ENCODE measurements at regions not wholly inside any gene's neighbourhood (a gene's known extent, or its start where the extent isn't known, plus 50 kb on each side); places are given as distances from the start of the nearest gene placed in this dataset.

DNA sequence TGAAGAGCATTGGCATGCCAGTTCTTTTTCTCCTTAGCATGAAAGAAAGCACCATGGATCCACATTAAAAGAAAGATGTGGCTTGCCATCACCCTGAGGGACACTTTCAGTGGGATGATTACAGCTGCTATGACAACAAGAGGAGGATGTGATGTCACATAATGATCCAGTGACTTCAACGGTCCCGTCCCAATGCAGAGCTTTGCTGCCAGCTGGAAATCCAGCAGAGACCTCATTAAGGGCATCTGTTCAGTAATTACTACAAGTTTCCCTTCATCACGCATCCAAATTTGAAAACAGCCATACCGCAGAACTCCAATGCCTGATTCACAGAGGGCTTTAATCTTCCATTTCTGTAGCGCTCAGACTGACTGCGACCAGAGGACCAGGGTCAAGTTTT, 206.6 kb downstream of the LSM5 start:
- no peak for DNase-seq (ENCODE audit: low read depth, low spot score)
- Histone ChIP-seq H3K4me3 (ENCODE audit: low read depth, low read length) (no peak overlapping the region), H3K27ac (ENCODE audit: low read depth, low read length) (no peak overlapping the region), H3K27me3 (ENCODE audit: control insufficient read depth, insufficient read depth, low read length) (no peaks in the 10 kb centered on the region), H3K9me3 (ENCODE audit: control insufficient read depth, insufficient read depth, low read length) (no peaks in the 10 kb centered on the region; the same call in none of the 2 replicates)
- TF ChIP-seq, protein P1, sequence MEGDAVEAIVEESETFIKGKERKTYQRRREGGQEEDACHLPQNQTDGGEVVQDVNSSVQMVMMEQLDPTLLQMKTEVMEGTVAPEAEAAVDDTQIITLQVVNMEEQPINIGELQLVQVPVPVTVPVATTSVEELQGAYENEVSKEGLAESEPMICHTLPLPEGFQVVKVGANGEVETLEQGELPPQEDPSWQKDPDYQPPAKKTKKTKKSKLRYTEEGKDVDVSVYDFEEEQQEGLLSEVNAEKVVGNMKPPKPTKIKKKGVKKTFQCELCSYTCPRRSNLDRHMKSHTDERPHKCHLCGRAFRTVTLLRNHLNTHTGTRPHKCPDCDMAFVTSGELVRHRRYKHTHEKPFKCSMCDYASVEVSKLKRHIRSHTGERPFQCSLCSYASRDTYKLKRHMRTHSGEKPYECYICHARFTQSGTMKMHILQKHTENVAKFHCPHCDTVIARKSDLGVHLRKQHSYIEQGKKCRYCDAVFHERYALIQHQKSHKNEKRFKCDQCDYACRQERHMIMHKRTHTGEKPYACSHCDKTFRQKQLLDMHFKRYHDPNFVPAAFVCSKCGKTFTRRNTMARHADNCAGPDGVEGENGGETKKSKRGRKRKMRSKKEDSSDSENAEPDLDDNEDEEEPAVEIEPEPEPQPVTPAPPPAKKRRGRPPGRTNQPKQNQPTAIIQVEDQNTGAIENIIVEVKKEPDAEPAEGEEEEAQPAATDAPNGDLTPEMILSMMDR (IDR thresholded peaks at IDR 0.05; ENCODE audit: low read depth, low read length): no peak
- POLR2A ChIA-PET: no interaction called here
- CTCF ChIA-PET: no interaction called here

DNA sequence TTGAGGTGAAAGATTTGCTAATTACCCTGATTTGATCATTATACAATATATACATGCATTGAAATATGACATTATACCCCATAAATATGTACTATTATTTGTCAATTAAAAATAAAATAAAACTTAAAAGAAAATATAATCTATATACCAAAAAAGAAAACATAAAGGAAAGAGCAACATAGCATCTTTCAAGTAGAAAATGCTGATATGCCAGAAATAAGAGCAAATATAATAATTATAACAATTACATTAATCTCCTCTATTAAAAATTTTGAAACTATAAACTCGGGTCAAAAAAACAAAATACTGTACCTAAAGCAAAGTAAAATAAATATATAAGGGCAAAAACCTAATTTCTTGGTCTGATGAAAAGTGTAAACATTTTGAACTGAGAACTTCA, 209.3 kb upstream of the PDE1C start:
- H3K27me3 ChIP-seq (ENCODE audit: control insufficient read depth, insufficient read depth, low read length): no peaks in the 10 kb centered on the region
- TF ChIP-seq, protein P1 (IDR thresholded peaks at IDR 0.05; ENCODE audit: low read depth, low read length): no peak
- POLR2A ChIA-PET: no interaction called here
- DNase-seq (ENCODE audit: low read depth, low spot score): no peak
- no peaks in the 10 kb centered on the region; the same call in 1 of the 2 replicates for H3K9me3 ChIP-seq (ENCODE audit: control insufficient read depth, insufficient read depth, low read length)
- CTCF ChIA-PET: no interaction called here
- H3K4me3 ChIP-seq (ENCODE audit: low read depth, low read length): no peak overlapping the region
- H3K27ac ChIP-seq (ENCODE audit: low read depth, low read length): no peak overlapping the region

DNA sequence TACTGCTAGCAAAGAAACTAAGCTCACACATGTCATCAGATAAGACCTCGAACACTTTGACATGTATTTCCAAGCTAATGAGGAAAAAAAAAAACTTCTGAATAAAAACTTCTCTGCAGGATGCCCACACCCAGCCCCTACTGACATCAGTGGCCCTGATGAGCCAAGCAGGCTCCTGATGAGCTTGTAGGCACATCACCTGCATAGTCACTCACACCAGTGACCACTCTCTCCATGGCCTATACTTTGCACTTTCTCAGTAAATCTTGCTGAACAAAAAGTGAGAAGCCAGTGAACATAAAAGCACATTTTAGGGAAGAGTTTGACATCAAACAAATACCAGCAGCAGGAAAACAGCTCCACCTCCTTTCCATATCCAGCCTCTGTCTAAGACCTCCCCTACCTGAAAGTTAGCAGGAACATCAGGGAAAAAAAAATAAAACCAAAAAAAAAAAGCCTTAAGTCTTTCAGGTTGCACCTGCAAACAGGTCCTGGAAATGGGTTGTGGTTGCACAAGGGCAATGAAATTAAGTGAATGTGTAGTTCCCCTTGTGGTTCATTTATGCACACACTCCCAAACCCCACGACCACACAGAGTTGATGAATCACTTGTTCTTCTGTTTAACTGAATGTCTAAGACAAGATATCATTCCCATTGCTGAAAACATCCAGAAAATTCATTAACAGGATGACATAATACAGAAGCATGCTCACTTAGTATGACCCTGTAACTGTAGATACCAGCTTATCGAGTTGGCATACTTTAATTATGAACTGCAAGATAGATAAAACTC, 205.2 kb upstream of the PDE1C start:
- Histone ChIP-seq H3K27ac (ENCODE audit: low read depth, low read length) (no peak overlapping the region), H3K9me3 (ENCODE audit: control insufficient read depth, insufficient read depth, low read length) (peaks cover 2% of the 10 kb centered on the region; the same call in 1 of the 2 replicates), H3K4me3 (ENCODE audit: low read depth, low read length) (no peak overlapping the region), H3K27me3 (ENCODE audit: control insufficient read depth, insufficient read depth, low read length) (no peaks in the 10 kb centered on the region)
- TF ChIP-seq, protein P1 (IDR thresholded peaks at IDR 0.05; ENCODE audit: low read depth, low read length): no peak
- ChIA-PET POLR2A (no interaction called here), CTCF (no interaction called here)
- no peak for DNase-seq (ENCODE audit: low read depth, low spot score)

DNA sequence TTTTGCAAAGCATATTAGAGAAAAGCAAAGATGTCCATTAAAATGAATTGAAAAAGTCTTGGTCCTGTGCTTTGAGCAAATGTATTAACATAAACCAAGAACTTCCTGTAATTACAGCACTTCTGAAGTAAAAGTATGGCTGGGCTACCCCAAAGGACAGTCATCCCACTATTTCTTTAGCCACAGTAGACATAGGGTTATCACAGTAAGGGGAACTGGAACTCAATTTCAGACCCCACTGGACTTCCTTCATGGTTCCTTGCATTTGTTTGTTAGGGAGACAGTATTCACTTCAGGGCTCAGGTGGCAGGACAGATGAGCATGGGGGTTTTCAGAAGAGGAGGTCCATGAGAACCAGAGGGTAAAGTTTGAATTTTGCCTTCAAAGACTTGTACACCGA, 203.1 kb upstream of the PDE1C start:
- ChIA-PET CTCF (no interaction called here), POLR2A (no interaction called here)
- TF ChIP-seq, protein P1 (IDR thresholded peaks at IDR 0.05; ENCODE audit: low read depth, low read length): no peak
- H3K27me3 ChIP-seq (ENCODE audit: control insufficient read depth, insufficient read depth, low read length): no peaks in the 10 kb centered on the region
- no peak overlapping the region for H3K27ac ChIP-seq (ENCODE audit: low read depth, low read length)
- no peak for DNase-seq (ENCODE audit: low read depth, low spot score)
- H3K9me3 ChIP-seq (ENCODE audit: control insufficient read depth, insufficient read depth, low read length): peaks cover 7% of the 10 kb centered on the region
- no peak overlapping the region for H3K4me3 ChIP-seq (ENCODE audit: low read depth, low read length)

DNA sequence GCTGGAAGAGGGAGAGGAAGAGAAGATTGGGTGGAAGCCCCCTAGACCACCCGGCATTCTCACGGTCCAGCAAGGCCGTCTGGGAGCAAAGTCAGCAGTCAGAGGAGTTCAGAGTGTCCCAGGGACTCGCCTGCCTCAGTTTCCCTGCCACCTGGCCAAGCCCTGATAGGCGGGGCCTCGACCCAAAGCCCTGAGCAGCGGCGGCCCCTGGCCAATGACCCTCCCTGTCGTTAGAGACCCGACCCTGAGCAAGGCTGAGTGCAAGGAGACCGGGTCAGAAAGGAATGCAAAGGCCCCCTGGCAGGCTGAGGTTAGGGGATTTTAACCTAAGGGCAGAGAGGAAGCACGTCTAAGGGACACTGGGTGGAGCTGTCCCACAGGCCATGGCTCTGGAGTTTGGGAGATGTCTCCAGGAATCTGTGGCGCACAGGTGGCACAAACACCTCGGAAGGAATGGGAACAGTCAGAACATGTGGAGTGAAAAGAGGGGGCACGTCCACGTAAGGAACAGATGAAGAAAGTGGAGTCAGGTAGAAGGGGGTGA, 196.8 kb upstream of the PDE1C start:
- Histone ChIP-seq H3K27me3 (ENCODE audit: control insufficient read depth, insufficient read depth, low read length) (no peaks in the 10 kb centered on the region), H3K4me3 (ENCODE audit: low read depth, low read length) (no peak overlapping the region), H3K9me3 (ENCODE audit: control insufficient read depth, insufficient read depth, low read length) (peaks cover 24% of the 10 kb centered on the region), H3K27ac (ENCODE audit: low read depth, low read length) (no peak overlapping the region)
- ChIA-PET CTCF (no interaction called here), POLR2A (no interaction called here)
- DNase-seq (ENCODE audit: low read depth, low spot score): no peak
- TF ChIP-seq, protein P1 (IDR thresholded peaks at IDR 0.05; ENCODE audit: low read depth, low read length): no peak
